GF-D8 (cell line): ENCODE measurements at regions not wholly inside any gene's neighbourhood (a gene's known extent, or its start where the extent isn't known, plus 50 kb on each side); places are given as distances from the start of the nearest gene placed in this dataset.

Experiments used
- DNase-seq: peaks from one replicate; lab custom pipeline; 2025; lab: John Stamatoyannopoulos, UW

GRCh38 chr3:118435851-118436350, 598.7 kb downstream of the IGSF11 start:
- DNase-seq: no peak

- no peak for DNase-seq
Measured at GRCh38 chr3:118436697-118437262, 597.9 kb downstream of the IGSF11 start.

GRCh38 chr3:118445036-118445435, 589.6 kb downstream of the IGSF11 start:
- DNase-seq: no peak

GRCh38 chr3:118447339-118447738, 587.3 kb downstream of the IGSF11 start:
- no peak for DNase-seq

- no peak for DNase-seq
Measured at GRCh38 chr3:118466795-118467330, 567.8 kb downstream of the IGSF11 start.

GRCh38 chr3:118468801-118469200, 565.8 kb downstream of the IGSF11 start:
- no peak for DNase-seq

GRCh38 chr3:118472586-118472985, 562.1 kb downstream of the IGSF11 start:
- no peak for DNase-seq

- DNase-seq: no peak
Measured at GRCh38 chr3:118473343-118473742, 561.3 kb downstream of the IGSF11 start.

- no peak for DNase-seq
Measured at GRCh38 chr3:118476885-118477618, 557.6 kb downstream of the IGSF11 start.

GRCh38 chr3:118477768-118478167, 556.9 kb downstream of the IGSF11 start:
- DNase-seq: no peak

GRCh38 chr3:118478706-118479276, 555.9 kb downstream of the IGSF11 start:
- no peak for DNase-seq

GRCh38 chr3:118479376-118479775, 555.3 kb downstream of the IGSF11 start:
- DNase-seq: no peak

- DNase-seq: no peak
Measured at GRCh38 chr3:118480101-118480860, 554.4 kb downstream of the IGSF11 start.

- DNase-seq: no peak
Measured at GRCh38 chr3:118485693-118486092, 549.0 kb downstream of the IGSF11 start.

GRCh38 chr3:118487734-118488133, 546.9 kb downstream of the IGSF11 start:
- no peak for DNase-seq

GRCh38 chr3:118488732-118489131, 545.9 kb downstream of the IGSF11 start:
- no peak for DNase-seq

GRCh38 chr3:118495206-118495605, 539.4 kb downstream of the IGSF11 start:
- DNase-seq: no peak

- DNase-seq: no peak
Measured at GRCh38 chr3:118497274-118497673, 537.4 kb downstream of the IGSF11 start.

GRCh38 chr3:118501152-118501551, 533.5 kb downstream of the IGSF11 start:
- no peak for DNase-seq

GRCh38 chr3:118504906-118505305, 529.7 kb downstream of the IGSF11 start:
- no peak for DNase-seq

- DNase-seq: no peak
Measured at GRCh38 chr3:118505784-118506183, 528.9 kb downstream of the IGSF11 start.

GRCh38 chr3:118511402-118511801, 523.2 kb downstream of the IGSF11 start:
- no peak for DNase-seq
